ENCODE measurements at regions not wholly inside any gene's neighbourhood (a gene's known extent, or its start where the extent isn't known, plus 50 kb on each side); places are given as distances from the start of the nearest gene placed in this dataset.

GRCh38 chr3:180199417-180199995 lies 162.8 kb upstream of the PEX5L start:
- H3K4me3 ChIP-seq (ENCODE audit: low read depth, low read length), result no peak overlapping the region
- no peak for DNase-seq (ENCODE audit: low read depth)
- no peak for TF ChIP-seq CTCF (conservative IDR thresholded peaks at IDR 0.05; ENCODE audit: low read depth, low read length)

- H3K4me3 ChIP-seq (ENCODE audit: low read depth, low read length), result no peak overlapping the region
- no peak for DNase-seq (ENCODE audit: low read depth)
- TF ChIP-seq CTCF (conservative IDR thresholded peaks at IDR 0.05; ENCODE audit: low read depth, low read length), result no peak
Measured at GRCh38 chr3:180215866-180216265, 179.1 kb upstream of the PEX5L start.

GRCh38 chr3:180223268-180223667 lies 186.5 kb upstream of the PEX5L start:
- no peak for TF ChIP-seq CTCF (conservative IDR thresholded peaks at IDR 0.05; ENCODE audit: low read depth, low read length)
- H3K4me3 ChIP-seq (ENCODE audit: low read depth, low read length), result no peak overlapping the region
- no peak for DNase-seq (ENCODE audit: low read depth)

GRCh38 chr3:180229113-180229512 lies 192.4 kb upstream of the PEX5L start:
- DNase-seq (ENCODE audit: low read depth), result peak; percentile 0
- no peak overlapping the region for H3K4me3 ChIP-seq (ENCODE audit: low read depth, low read length)
- TF ChIP-seq CTCF (conservative IDR thresholded peaks at IDR 0.05; ENCODE audit: low read depth, low read length), result no peak

- no peak for DNase-seq (ENCODE audit: low read depth)
- no peak for TF ChIP-seq CTCF (conservative IDR thresholded peaks at IDR 0.05; ENCODE audit: low read depth, low read length)
- no peak overlapping the region for H3K4me3 ChIP-seq (ENCODE audit: low read depth, low read length)
Measured at GRCh38 chr3:180239939-180240338, 203.2 kb upstream of the PEX5L start.

DNA sequence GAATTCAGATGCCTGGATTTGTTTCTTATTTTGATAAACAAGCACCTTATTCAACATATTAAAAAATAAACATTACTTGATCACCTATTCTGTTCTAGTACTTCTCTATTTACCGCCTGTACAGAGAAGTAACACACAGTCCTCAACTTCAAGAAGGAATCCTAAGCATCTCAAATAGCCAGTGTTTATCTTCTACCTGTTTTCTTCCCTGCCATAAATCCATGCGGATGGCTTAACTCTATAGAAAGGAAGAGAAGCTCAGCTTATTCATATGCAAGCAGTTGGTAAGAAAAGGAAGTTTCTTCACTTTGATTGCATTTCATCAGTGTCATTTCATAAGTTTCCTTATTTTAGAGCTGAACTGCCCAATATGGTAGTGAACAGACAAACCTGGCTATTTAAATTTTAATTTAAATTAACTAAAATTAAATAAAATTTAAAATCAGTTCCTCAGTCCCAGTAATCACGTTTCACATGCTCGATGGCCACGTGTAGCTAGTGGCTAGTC lies 210.0 kb upstream of the PEX5L start:
- no peak for DNase-seq (ENCODE audit: low read depth)
- H3K4me3 ChIP-seq (ENCODE audit: low read depth, low read length), result no peak overlapping the region
- no peak for TF ChIP-seq CTCF (conservative IDR thresholded peaks at IDR 0.05; ENCODE audit: low read depth, low read length)

GRCh38 chr3:180250172-180250571 lies 213.4 kb upstream of the PEX5L start:
- H3K4me3 ChIP-seq (ENCODE audit: low read depth, low read length), result no peak overlapping the region
- DNase-seq (ENCODE audit: low read depth), result no peak
- no peak for TF ChIP-seq CTCF (conservative IDR thresholded peaks at IDR 0.05; ENCODE audit: low read depth, low read length)
